Peyer's patch (tissue), 4 donors: ENCODE measurements at regions not wholly inside any gene's neighbourhood (a gene's known extent, or its start where the extent isn't known, plus 50 kb on each side); places are given as distances from the start of the nearest gene placed in this dataset.

Experiments
- CTCF ChIP-seq, 6 experiments: fragments of 450-650 bp in 4 of 6; fragments of 200-600 bp in 2 of 6; sonication (generic) in 1 of 6; IDR thresholded peaks; one replicate each; pipeline ENCODE4 v1.5.1; 2017 to 2019; ENCODE audit warnings: antibody characterized with exemption in 6 of 6, mild to moderate bottlenecking in 3 of 6, moderate library complexity in 1 of 6
- POLR2A ChIP-seq, 2 donors: fragments of 450-650 bp; IDR thresholded peaks; one replicate each; pipeline ENCODE4 v1.5.1; 2017; ENCODE audit warnings: antibody characterized with exemption in 2 of 2, mild to moderate bottlenecking in 2 of 2, moderate library complexity in 2 of 2

- TF ChIP-seq POLR2A (IDR thresholded peaks at IDR 0.05) (no peak), CTCF (IDR thresholded peaks at IDR 0.05) (no peak)
Observed at GRCh38 chr11:104408630-104409029, 244.7 kb upstream of the PDGFD start.
